ENCODE measurements at regions not wholly inside any gene's neighbourhood (a gene's known extent, or its start where the extent isn't known, plus 50 kb on each side); places are given as distances from the start of the nearest gene placed in this dataset.

DNA sequence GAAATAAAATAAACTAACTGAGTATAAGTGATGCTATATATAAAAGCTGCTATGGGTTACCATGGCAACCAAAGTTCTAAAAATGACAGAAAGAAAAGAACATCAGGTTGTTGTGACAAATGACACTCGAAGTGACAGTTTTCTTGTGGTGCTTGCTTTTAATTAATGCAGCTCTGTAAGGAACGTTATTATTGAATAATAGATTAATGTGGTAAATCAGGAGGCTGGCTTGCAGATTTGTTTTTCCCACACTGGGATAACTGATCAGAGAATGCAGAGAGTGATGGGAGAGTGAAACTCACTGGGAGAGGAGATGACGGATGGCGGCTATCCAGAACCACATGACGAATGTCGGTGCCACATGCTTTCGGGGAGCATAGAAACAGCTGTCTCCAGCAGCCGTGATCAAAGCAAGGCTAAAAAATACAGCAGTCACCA lies 207.0 kb upstream of the ATP10A start:
- no peak overlapping the region for H3K27ac ChIP-seq (replicated peaks)
- no peaks in the 10 kb centered on the region for H3K27me3 ChIP-seq (ENCODE audit: insufficient read depth, poor library complexity, severe bottlenecking)
- TF ChIP-seq SPI1 (IDR thresholded peaks at IDR 0.05; ENCODE audit: borderline replicate concordance, low read depth) (no peak), POLR2AphosphoS5 (IDR thresholded peaks at IDR 0.05; ENCODE audit: low read depth) (no peak), GABPA (IDR thresholded peaks at IDR 0.05; ENCODE audit: low read depth) (no peak), CTCF (IDR thresholded peaks at IDR 0.05; ENCODE audit: insufficient read depth, low read length) (no peak)
- TF ChIP-seq, protein P1, sequence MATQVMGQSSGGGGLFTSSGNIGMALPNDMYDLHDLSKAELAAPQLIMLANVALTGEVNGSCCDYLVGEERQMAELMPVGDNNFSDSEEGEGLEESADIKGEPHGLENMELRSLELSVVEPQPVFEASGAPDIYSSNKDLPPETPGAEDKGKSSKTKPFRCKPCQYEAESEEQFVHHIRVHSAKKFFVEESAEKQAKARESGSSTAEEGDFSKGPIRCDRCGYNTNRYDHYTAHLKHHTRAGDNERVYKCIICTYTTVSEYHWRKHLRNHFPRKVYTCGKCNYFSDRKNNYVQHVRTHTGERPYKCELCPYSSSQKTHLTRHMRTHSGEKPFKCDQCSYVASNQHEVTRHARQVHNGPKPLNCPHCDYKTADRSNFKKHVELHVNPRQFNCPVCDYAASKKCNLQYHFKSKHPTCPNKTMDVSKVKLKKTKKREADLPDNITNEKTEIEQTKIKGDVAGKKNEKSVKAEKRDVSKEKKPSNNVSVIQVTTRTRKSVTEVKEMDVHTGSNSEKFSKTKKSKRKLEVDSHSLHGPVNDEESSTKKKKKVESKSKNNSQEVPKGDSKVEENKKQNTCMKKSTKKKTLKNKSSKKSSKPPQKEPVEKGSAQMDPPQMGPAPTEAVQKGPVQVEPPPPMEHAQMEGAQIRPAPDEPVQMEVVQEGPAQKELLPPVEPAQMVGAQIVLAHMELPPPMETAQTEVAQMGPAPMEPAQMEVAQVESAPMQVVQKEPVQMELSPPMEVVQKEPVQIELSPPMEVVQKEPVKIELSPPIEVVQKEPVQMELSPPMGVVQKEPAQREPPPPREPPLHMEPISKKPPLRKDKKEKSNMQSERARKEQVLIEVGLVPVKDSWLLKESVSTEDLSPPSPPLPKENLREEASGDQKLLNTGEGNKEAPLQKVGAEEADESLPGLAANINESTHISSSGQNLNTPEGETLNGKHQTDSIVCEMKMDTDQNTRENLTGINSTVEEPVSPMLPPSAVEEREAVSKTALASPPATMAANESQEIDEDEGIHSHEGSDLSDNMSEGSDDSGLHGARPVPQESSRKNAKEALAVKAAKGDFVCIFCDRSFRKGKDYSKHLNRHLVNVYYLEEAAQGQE (IDR thresholded peaks at IDR 0.05; ENCODE audit: insufficient replicate concordance, low read depth) = no peak
- no peak overlapping the region for H3K4me3 ChIP-seq (replicated peaks; ENCODE audit: insufficient read depth, low read length)
- no peak for DNase-seq (ENCODE audit: low read depth in 1 of 2, low spot score in 1 of 2)

DNA sequence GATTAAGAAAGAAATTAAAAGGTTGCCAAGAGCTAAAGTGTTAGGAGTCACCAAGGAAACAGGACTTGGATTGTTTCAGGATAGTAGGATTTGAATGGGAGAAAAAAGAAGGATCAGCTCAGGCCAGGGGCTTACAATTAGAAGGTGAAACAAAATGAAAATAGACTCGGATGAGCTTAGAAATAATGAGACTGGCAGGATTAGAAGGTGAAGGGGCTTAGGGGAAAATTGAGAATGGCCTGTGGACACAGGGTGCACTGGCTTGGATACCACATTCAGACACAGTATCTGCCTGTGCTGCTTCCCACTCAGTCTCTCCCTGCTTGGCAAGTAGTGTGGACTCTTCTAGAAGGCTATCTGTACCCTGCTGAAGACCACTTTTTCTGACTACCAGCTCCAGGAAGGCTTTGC lies 206.1 kb upstream of the ATP10A start:
- Histone ChIP-seq H3K27me3 (ENCODE audit: insufficient read depth, poor library complexity, severe bottlenecking) (no peaks in the 10 kb centered on the region), H3K27ac (replicated peaks) (no peak overlapping the region), H3K4me3 (replicated peaks; ENCODE audit: insufficient read depth, low read length) (no peak overlapping the region)
- no peak for DNase-seq (ENCODE audit: low read depth in 1 of 2, low spot score in 1 of 2)
- TF ChIP-seq, protein P1 (IDR thresholded peaks at IDR 0.05; ENCODE audit: insufficient replicate concordance, low read depth) = no peak
- TF ChIP-seq GABPA (IDR thresholded peaks at IDR 0.05; ENCODE audit: low read depth) = no peak

DNA sequence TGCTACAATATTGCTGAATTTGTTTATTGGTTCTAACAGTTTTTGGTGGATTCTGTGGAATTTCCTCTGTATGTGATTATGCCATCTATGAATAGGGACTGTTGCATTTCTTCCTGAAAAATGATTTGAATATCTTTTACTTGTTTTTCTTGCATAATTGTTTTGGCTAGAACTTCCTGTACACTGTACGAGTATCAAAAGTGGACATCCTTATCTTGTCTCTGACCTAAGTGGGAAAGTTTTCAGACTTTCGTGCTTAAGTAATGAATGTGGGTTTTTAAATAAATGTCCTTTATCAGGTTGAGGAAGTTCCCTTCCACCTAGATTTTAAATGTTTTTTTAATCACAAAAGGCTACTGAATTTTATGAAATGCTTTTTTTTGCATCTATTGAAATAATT lies 203.8 kb upstream of the ATP10A start:
- Histone ChIP-seq H3K4me3 (replicated peaks; ENCODE audit: insufficient read depth, low read length) (no peak overlapping the region), H3K27me3 (ENCODE audit: insufficient read depth, poor library complexity, severe bottlenecking) (no peaks in the 10 kb centered on the region), H3K27ac (replicated peaks) (no peak overlapping the region)
- TF ChIP-seq POLR2AphosphoS5 (IDR thresholded peaks at IDR 0.05; ENCODE audit: low read depth) (no peak), CTCF (IDR thresholded peaks at IDR 0.05; ENCODE audit: insufficient read depth, low read length) (no peak), GABPA (IDR thresholded peaks at IDR 0.05; ENCODE audit: low read depth) (no peak), SPI1 (IDR thresholded peaks at IDR 0.05; ENCODE audit: borderline replicate concordance, low read depth) (no peak)
- TF ChIP-seq, protein P1 (IDR thresholded peaks at IDR 0.05; ENCODE audit: insufficient replicate concordance, low read depth) = no peak
- no peak for DNase-seq (ENCODE audit: low read depth in 1 of 2, low spot score in 1 of 2)

GRCh38 chr15:26065723-26066122 lies 202.6 kb upstream of the ATP10A start:
- Histone ChIP-seq H3K27ac (replicated peaks) (no peak overlapping the region), H3K27me3 (ENCODE audit: insufficient read depth, poor library complexity, severe bottlenecking) (no peaks in the 10 kb centered on the region), H3K4me3 (replicated peaks; ENCODE audit: insufficient read depth, low read length) (no peak overlapping the region)
- TF ChIP-seq GABPA (IDR thresholded peaks at IDR 0.05; ENCODE audit: low read depth) (no peak), CTCF (IDR thresholded peaks at IDR 0.05; ENCODE audit: insufficient read depth, low read length) (no peak), POLR2AphosphoS5 (IDR thresholded peaks at IDR 0.05; ENCODE audit: low read depth) (no peak), SPI1 (IDR thresholded peaks at IDR 0.05; ENCODE audit: borderline replicate concordance, low read depth) (no peak)
- TF ChIP-seq, protein P1 (IDR thresholded peaks at IDR 0.05; ENCODE audit: insufficient replicate concordance, low read depth) = no peak
- DNase-seq (ENCODE audit: low read depth in 1 of 2, low spot score in 1 of 2) = no peak

All from HL-60 (cell line).